Muscle of leg (tissue), 3 donors: ENCODE measurements at regions not wholly inside any gene's neighbourhood (a gene's known extent, or its start where the extent isn't known, plus 50 kb on each side); places are given as distances from the start of the nearest gene placed in this dataset.

ENCODE experiments used
- DNase-seq: peaks from one replicate; pipeline ENCODE4 v3.0.0; 2013
- H3K27ac ChIP-seq: one replicate; pipeline ENCODE4 v1.5.1; 2013; ENCODE audit warnings: mild to moderate bottlenecking, low read length, control low read depth
- H3K27me3 ChIP-seq: one replicate; pipeline ENCODE4 v1.6.1; 2013; ENCODE audit warnings: low read length; ENCODE audit not compliant: control insufficient read depth, insufficient read depth
- H3K36me3 ChIP-seq: one replicate; pipeline ENCODE4 v1.6.1; 2013; ENCODE audit warnings: low read length; ENCODE audit not compliant: control insufficient read depth, insufficient read depth
- H3K4me1 ChIP-seq: one replicate; pipeline ENCODE4 v1.6.1; 2013; ENCODE audit warnings: low read length; ENCODE audit not compliant: control insufficient read depth, insufficient read depth
- H3K4me3 ChIP-seq: one replicate; pipeline ENCODE4 v1.5.1; 2013; ENCODE audit warnings: low read length, control low read depth
- H3K9me3 ChIP-seq: replicated peaks from 2 replicates; pipeline ENCODE4 v1.6.1; 2013; ENCODE audit warnings: low read depth, low read length; ENCODE audit not compliant: control insufficient read depth
- WGBS: methylation state at CpG from one replicate; pipeline ENCODE4 v1.1.5; 2013; ENCODE audit warnings: missing lambda C conversion rate; ENCODE audit not compliant: insufficient coverage; 5-methylcytosine and 5-hydroxymethylcytosine counted together

DNA sequence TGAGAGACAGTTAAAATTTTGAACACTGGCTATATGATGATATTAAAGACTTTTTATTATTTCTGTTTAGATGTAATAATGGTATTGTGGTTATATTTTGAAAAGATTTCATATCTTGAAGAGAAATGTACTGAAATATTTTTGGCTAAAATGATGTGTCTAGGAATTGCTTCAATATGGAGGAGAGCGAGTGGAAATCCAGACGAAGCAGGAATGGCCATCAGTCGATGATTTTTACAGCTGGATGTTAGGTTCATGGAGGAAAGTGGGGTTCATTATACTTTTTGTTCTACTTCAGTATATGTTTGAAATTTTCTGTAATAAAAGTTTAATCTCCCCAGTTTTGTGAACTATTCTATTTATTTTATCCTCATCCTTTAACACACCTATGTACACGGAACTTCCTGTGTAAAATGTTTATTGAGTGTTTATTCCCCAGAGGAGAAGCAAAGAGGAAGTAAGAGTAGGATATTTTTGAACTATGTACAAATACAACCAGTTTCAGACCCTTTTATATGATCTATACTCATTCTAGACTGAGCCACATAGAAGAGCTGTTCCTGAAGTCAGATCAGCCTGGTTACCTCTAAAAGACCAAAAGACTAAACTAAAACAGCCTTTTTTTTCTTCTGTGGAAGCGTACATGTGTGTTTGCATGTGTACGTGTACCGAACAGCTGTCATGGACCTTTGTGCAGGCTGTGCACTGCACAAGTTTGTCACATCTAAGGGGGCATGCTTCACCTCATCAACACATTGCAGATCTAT, 211.0 kb upstream of the NUDT4 start:
- DNase-seq: peak; percentile 63
- H3K4me1 ChIP-seq: peaks cover 8% of the 10 kb centered on the region
- H3K27ac ChIP-seq: peak overlapping the region; percentile 29
- no peaks in the 10 kb centered on the region for H3K36me3 ChIP-seq
- WGBS: no CpG with 5 or more reads among the region's 7 CpGs
- no peaks in the 10 kb centered on the region for H3K9me3 ChIP-seq
- H3K4me3 ChIP-seq: no peak overlapping the region
- no peaks in the 10 kb centered on the region for H3K27me3 ChIP-seq

DNA sequence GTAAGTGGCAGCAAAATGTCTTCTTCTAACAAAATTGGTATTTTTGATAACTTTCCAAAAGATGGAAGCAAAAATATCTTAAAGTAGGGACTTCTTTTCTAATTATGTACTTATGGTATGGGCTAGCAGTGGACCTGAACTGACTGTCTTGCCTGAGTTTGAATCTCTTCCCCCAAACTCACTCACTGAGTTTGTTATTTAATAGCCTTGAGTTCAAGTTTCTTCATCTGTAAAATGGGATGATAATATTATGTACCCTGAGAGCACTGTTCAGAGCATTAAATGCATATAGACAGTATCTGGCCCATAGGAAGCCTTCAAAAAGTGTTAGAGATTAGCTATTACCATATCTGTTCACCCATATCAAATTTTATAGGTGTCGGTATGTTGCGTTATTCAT, 210.4 kb upstream of the NUDT4 start:
- WGBS: no CpG with 5 or more reads among the region's 2 CpGs
- no peak for DNase-seq
- Histone ChIP-seq H3K36me3 (no peaks in the 10 kb centered on the region), H3K27ac (no peak overlapping the region), H3K4me3 (no peak overlapping the region), H3K9me3 (no peaks in the 10 kb centered on the region), H3K4me1 (peaks cover 8% of the 10 kb centered on the region), H3K27me3 (no peaks in the 10 kb centered on the region)

DNA sequence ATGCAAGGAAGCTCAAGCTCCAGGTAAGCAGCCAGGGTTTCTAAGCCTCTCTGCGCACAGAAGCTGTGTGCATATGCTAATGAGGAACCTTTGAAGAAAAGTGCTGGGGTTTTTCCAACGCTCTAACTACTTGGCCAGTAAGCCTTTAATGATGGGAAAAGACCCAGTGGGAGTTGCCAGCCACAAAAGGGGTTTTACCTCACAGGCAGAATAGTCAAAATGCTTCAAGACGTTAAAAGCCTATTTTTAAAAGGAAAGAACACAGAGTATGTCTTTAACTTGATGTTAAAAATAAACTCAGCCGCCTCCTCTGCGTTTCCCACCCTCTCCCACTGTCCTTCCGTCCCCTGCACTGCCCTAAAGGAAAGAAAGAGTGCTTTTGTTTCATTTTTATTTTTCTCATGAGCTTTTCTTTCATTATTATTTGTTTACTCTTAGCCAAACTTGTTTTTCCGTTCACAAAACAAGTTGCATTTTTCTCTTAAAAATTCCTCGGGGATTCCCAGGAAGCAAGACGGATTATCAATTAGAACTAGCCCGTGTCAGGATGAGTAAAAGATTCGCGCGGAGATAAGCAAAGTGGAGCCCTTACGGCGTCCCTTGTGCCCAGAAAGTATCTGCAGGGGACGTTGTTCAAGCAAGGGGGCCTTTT, 209.8 kb upstream of the NUDT4 start:
- WGBS: 30% methylated on average over 4 of the region's 16 CpGs
- no peaks in the 10 kb centered on the region for H3K36me3 ChIP-seq
- DNase-seq: peak; percentile 71
- H3K4me3 ChIP-seq: peak overlapping the region; percentile 37
- no peaks in the 10 kb centered on the region for H3K27me3 ChIP-seq
- H3K27ac ChIP-seq: peak overlapping the region; percentile 11
- H3K4me1 ChIP-seq: peaks cover 8% of the 10 kb centered on the region
- no peaks in the 10 kb centered on the region for H3K9me3 ChIP-seq

DNA sequence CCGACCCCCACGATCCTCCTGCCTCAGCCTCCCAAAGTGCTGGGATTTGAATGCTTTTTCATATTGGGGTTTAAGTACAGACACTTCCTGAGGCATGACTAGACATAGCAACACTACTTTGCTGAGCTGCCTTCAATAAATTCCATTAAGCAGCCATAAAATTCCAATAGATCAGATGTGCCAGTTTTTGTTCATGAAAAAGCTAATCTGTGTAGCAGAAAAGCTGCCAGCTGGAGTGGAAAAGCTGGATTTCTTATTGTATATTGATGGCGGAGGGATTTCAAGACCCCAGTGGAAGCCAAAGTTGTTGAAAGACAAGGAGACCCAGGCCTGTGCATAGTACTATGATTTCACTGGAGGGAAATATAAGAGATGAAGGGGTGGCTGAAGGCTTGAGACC, 209.0 kb upstream of the NUDT4 start:
- Histone ChIP-seq H3K9me3 (no peaks in the 10 kb centered on the region), H3K4me3 (no peak overlapping the region), H3K36me3 (no peaks in the 10 kb centered on the region), H3K4me1 (peaks cover 16% of the 10 kb centered on the region), H3K27ac (no peak overlapping the region), H3K27me3 (no peaks in the 10 kb centered on the region)
- peak; percentile 62 for DNase-seq
- WGBS: 75% methylated on average over 1 of the region's 3 CpGs

DNA sequence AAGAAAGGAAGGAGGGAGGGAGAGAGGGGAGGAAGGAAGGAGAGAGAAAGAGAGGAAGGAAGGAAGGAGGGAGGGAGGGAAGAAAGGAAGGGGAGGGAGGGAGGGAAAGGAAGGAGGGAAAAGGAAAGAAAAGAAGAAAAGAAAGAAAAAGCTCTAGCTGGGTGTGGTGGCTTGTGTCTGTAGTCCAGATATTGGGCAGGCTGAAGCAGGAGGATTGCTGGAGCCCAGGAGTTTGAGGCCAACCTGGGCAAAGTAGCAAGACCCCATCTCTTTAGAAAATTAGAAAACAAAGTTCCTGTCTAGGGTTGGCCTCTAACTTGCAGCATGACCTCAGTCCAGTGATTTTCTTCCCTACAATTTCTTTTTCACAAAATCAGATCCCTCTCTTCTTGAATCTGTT, 208.2 kb upstream of the NUDT4 start:
- Histone ChIP-seq H3K4me3 (no peak overlapping the region), H3K9me3 (no peaks in the 10 kb centered on the region), H3K27me3 (no peaks in the 10 kb centered on the region), H3K36me3 (no peaks in the 10 kb centered on the region), H3K27ac (no peak overlapping the region), H3K4me1 (peaks cover 21% of the 10 kb centered on the region)
- DNase-seq: no peak

DNA sequence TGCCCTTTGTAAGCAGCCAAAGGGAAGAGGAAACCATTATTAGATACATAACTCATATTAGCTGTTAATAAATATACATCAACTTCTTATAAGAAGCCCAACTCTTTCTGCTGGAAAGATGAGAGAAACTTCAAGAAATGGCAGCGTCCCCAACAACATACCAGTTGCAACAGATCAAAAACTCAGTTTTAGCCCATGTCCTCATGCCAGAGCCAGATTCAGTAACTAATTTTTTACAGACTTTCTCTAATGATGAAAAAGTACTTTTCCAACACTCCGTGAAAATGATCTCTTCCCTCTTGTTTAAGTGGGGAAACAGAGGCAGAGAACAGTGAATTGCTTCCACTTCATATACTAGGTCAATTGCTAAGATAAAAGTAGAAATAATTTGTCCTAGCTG, 206.8 kb upstream of the NUDT4 start:
- H3K27me3 ChIP-seq: no peaks in the 10 kb centered on the region
- peaks cover 20% of the 10 kb centered on the region for H3K4me1 ChIP-seq
- WGBS: no CpG with 5 or more reads among the region's 2 CpGs
- DNase-seq: no peak
- H3K36me3 ChIP-seq: no peaks in the 10 kb centered on the region
- H3K27ac ChIP-seq: no peak overlapping the region
- no peaks in the 10 kb centered on the region for H3K9me3 ChIP-seq
- no peak overlapping the region for H3K4me3 ChIP-seq

DNA sequence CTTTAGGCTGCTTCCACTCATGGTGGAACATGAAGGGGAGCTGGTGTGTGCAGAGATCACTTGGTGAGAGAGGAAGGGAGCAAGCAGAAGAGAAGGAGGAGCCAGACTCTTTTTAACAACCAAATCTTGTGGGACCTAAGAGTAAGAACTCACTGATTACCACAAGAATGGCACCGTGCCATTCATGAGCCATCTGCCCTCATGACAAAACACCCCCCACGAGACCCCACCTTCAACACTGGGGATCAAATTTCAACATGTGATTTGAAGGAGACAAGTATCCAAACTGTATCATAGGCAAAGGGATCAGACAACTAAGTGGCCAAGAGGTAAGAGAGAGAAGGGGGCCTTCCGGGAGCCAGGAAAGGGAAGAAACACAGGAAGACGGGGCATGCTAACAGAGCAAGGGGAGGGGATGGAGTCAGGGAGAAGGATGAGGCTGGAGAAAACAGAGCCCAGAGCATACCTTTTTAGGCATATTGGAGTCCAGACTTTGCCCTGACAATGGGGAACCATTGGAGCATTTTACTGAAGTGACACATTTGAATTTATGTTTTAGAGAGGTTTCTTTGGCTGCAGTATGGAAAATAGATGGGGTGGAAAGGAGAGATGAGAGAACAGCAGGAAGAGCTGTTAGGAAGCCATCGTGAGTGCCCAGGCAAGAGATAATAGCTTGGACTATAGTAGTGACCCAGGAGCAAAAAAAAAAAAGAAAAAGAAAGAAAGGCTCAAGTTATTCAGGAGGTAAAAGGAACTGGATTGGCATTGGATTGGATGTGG, 204.4 kb upstream of the NUDT4 start:
- no peak overlapping the region for H3K4me3 ChIP-seq
- no peaks in the 10 kb centered on the region for H3K9me3 ChIP-seq
- H3K27me3 ChIP-seq: no peaks in the 10 kb centered on the region
- 61% methylated on average over 4 of the region's 5 CpGs for WGBS
- H3K27ac ChIP-seq: no peak overlapping the region
- H3K36me3 ChIP-seq: no peaks in the 10 kb centered on the region
- H3K4me1 ChIP-seq: peaks cover 16% of the 10 kb centered on the region
- no peak for DNase-seq

DNA sequence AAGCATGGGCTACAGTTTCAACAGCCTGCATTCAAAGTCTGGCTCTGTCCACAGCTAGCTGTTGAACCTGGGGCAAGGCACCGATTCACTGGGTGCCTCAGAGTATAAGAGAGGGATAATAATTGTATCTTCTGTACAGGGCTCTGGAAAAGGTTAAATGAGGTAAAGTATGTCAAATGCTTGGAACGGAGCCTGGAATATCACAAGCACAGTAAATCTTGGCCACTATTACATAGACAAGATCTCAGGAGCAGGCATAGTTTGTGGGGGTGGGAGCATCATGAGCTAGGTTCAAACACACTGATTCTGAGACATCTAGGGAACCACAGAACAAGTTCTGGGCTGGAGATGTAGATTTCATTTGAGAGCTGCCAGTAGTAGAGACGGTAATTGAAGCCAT, 203.7 kb upstream of the NUDT4 start:
- H3K36me3 ChIP-seq: no peaks in the 10 kb centered on the region
- peaks cover 16% of the 10 kb centered on the region for H3K4me1 ChIP-seq
- 62% methylated on average over 1 of the region's 3 CpGs for WGBS
- H3K27ac ChIP-seq: no peak overlapping the region
- DNase-seq: peak; percentile 62
- H3K4me3 ChIP-seq: no peak overlapping the region
- no peaks in the 10 kb centered on the region for H3K27me3 ChIP-seq
- no peaks in the 10 kb centered on the region for H3K9me3 ChIP-seq

DNA sequence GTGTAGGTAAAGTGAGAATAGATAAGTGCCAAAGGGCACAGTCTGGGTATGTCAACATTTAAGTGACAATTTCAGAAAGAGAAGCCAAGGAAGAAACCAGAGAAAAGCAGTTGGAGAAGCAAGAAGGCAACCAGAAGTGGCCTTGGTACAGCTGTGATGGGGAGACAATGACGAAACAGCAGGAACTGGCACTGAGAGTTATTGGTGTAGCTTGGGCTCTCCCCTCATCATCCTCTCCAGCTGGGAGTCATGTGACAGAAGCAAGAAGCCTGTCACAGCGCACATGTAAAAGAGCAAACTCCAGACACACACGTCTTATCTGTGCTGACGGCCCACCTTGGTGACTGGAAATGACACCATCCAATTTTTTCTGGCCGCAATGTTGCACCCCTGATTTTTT, 203.3 kb upstream of the NUDT4 start:
- Histone ChIP-seq H3K27ac (no peak overlapping the region), H3K4me1 (peaks cover 16% of the 10 kb centered on the region)

DNA sequence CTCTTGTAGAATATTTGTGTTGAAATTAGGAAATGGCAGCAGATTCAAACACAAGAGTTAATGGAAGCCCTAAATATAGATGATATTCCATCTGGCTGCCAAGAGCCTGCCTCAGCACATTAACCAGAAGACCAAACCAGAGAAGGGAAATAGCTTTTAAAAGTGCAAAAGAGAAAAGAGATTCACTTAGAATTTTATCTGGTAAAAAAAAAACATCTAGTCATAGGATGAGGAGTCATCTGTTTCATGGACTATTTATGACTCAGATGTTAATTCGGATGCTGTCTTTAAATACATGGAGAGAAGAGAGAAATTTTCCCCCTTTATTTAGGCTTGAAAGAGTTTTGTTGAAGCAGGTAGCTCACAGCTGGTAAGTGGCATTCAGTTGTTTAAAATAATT, 201.6 kb upstream of the NUDT4 start:
- no CpG with 5 or more reads among the region's 1 CpG for WGBS
- Histone ChIP-seq H3K4me1 (peaks cover 21% of the 10 kb centered on the region), H3K4me3 (no peak overlapping the region), H3K27me3 (no peaks in the 10 kb centered on the region), H3K36me3 (no peaks in the 10 kb centered on the region), H3K9me3 (no peaks in the 10 kb centered on the region), H3K27ac (no peak overlapping the region)
- no peak for DNase-seq

More for the DNA sequence above, 203.3 kb upstream of the NUDT4 start:
- H3K36me3 ChIP-seq: no peaks in the 10 kb centered on the region
- 97% methylated on average over 4 of the region's 5 CpGs for WGBS
- no peaks in the 10 kb centered on the region for H3K27me3 ChIP-seq
- H3K4me3 ChIP-seq: no peak overlapping the region
- DNase-seq: no peak
- H3K9me3 ChIP-seq: no peaks in the 10 kb centered on the region
